GM21390 (cell line): ENCODE measurements at regions not wholly inside any gene's neighbourhood (a gene's known extent, or its start where the extent isn't known, plus 50 kb on each side); places are given as distances from the start of the nearest gene placed in this dataset.

ENCODE experiments used
- ATAC-seq: cut with Tn5 transposase; IDR thresholded peaks from one replicate; pipeline ENCODE4 v1.9.1; 2021; ENCODE audit not compliant: unreplicated experiment

- ATAC-seq: no peak
Measured at GRCh38 chr4:185921583-185922555, 109.9 kb upstream of the SORBS2 start.

GRCh38 chr4:185924458-185925044, 112.6 kb upstream of the SORBS2 start:
- ATAC-seq: no peak

DNA sequence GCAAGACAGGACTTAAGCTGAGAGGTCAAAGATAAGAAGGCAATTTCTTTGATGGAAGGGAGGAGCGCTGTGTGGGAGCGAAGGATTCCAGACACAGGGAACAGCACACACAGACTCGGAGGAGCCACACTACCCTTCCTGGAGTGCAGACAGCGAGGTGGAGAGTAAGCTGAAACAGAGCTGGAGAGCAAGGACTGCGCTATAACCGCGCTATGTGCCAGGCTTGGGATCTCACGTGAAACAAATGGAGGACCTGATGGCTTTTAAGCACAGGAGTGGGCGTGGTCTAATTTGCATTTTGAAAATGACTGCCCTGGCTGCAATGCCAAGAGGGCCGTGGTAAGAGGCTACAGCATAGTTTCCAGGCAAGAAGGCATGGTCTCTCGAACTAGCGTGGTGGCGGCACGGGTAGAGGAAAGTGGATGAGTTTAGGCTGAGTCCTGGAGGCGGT, 113.9 kb upstream of the SORBS2 start:
- no peak for ATAC-seq

DNA sequence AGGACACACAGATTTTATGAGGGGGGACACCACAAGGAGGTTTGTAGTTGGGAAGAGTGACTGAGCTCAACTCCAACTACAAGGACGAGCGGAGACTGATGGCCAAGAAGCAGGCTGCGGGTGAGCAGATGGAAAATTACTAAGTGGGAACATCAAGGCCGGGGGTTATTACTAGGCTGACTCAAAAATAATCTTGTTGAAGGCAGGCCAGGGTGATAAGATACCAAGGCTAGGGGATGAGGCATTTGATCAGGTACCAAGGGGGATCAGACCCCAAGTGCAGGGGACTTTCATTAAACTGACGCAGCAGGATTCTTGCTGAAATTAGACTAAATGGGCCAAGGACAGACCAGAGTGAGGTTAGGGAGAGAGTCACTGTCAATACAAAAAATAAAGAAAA, 119.4 kb upstream of the SORBS2 start:
- no peak for ATAC-seq

DNA sequence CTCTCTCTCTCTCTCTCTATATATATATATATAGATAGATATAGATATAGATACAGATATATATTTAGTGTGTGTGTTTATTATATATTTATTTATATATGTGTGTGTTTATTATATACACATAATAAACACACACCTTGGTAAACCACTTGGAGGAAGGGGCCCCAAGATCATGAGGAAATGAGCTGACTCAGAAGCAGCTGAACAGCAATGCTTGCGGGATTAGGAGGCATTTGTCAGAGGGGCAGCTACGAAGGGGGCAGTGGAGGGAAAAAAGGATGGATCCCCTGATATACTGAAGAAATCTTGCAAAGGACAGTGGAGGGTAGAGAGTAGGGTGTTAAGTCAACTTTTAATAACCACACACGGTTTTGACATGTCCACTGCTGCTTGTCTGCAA, 120.0 kb upstream of the SORBS2 start:
- no peak for ATAC-seq

- ATAC-seq: no peak
Measured at GRCh38 chr4:185932491-185932890, 120.5 kb upstream of the SORBS2 start.

DNA sequence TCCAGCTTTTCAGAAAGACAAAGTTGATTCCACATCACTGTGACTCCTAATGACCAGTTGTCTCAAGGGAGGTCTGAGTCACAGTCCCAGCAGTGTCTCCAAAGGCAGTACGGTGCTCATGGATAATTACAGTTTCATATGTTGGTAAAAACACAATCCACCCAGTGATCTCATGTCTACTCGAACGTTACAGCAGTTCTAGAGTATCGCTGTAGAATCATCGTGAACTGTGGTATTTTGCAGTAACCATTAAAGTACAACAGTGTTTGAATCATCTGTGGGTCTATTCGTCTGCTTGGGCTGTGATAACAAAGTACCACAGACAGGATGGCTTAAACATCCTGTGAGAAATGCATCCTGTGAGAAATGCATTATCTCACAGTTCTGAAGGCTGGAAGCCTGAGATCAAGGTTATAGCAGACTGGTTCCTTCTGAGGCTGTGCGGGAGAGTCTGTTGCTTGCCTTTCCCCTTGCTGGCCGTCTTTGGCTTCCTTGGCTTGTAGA, 121.1 kb upstream of the SORBS2 start:
- ATAC-seq: no peak

DNA sequence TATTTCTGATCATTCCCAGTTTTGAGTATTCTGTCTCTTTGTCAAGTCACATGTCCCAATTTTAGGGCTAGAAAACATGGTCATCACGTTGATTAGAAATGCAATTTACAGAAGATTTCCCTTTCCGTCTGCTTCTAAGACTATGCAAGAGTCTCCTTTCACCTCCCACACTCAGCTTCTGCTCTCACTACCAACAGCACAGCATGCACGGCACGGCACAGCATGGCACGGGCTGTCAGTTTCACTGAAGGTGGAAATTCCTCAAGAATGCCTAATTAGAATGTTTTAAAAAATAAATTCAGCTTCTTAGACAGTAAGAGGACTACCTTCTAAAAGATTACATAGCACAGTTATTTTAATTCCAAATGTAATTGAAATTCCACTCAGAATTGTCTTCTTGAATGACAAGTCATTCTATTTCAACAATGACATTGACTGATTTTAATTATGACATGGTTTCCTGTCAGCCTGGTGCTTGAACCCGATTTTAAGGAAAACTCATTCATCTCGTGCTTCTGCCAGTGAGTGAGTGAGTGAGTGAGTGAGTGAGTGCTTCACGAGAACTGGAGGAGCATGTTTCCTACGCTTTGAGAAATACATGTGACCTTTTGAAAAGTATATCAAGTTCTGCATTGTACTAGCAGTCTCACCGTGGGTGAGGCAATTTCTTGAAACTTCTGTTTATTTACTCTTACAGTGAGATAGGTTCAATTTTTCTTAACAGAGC, 124.8 kb upstream of the SORBS2 start:
- no peak for ATAC-seq

GRCh38 chr4:185938654-185939053, 126.7 kb upstream of the SORBS2 start:
- no peak for ATAC-seq

DNA sequence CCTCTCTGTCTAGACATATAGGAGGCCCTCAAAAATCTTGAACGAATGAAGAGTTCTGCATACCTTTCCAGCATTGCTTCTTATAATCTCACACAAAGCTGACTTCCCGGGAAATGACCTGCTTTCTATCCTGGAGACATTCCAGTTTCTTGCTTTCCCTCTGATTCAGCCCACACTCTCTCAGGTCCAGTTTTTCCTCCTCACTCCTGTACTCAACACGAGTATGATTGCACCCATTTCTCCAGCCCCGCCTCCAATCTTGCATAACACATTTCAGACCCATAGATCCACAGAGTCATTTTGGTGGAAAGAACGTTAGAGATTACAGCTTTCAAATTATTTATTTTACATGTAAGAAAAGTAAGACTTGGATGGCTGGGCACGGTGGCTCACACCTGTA, 127.5 kb upstream of the TLR3 start:
- ATAC-seq: no peak

- no peak for ATAC-seq
Measured at GRCh38 chr4:185945252-185945651, 123.7 kb upstream of the TLR3 start.

DNA sequence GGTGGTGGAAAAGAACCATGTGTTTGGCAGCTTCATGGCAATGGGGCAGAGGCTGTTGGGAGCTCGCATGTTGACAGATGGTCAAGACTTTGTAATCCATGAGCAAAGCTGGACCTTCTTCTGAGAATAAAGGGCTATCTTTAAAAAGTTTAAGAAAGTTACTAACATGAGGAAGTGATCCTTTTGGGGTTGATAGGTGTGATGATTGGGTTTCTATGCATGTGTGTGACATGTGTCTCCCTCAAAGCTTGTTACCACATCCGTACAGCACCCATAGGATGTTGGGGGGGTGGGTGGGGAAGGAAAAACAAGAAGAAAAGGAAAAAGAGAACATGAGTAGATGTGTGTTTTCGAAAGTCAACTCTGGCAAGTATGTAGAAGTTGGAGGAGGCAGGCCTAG, 123.0 kb upstream of the TLR3 start:
- no peak for ATAC-seq

GRCh38 chr4:185950891-185951290, 118.1 kb upstream of the TLR3 start:
- no peak for ATAC-seq

DNA sequence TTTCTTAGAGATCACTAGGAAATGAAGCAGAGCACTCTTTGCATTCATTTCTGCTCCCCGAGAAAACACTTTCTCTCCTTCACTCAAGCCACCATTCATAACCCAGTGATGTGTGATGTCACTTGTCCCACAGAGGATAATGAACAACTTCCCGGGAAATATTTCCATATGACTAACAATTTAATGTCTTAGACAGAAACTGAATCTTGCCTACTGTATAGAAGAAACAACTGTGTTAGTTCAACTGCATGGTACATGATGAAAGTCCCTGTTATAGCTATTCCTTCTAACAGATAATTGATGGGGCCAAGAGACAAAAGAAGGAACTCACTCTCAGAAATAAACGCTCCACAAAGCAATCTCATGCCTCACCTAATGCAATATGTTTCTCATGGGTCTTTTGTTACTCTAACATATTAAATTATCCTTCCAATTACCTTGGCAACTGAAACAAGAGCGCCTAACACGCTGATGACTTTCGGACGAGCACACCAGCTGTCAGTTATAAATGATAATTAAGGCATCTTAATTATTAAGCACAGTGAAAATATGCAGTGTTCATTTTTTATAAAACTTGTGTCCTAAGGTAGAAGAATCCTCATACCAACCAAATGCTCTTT, 113.7 kb upstream of the TLR3 start:
- ATAC-seq: no peak

DNA sequence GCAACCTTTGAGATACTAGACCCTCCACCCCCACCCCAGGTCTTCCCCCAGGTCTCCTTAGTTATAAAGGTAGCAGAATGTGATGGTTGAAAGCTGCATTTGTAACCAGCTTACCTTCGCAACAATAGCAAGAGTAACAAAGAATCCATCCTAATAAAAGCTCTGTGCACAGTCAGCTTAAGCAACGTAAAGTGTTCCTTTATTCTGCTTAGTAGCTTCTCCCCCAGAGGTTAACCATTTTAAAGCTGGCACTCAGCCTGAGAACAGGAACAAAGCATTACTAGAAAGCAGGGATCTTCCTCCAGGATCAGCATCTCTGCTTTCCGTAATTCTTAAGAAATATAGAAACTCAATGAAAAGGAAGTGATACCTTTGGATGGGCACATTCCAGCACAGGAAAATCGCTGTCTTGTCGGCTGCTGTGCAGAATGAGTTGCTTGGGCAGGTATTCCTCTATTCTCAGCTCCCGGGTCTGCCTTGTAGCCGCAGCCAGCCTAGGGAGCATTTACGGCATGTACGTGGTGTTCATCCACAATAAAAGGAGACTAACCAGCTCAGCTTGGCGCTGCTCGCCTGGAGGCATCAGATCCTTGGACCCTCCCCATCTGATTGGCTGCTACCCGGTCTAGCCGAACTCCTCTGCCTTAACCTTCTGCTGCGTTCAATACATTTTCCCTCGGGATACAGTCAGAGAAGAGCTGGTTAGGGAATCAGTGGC, 113.0 kb upstream of the TLR3 start:
- no peak for ATAC-seq

- no peak for ATAC-seq
Measured at GRCh38 chr4:185956544-185956940, 112.4 kb upstream of the TLR3 start.

- no peak for ATAC-seq
Measured at GRCh38 chr4:185958094-185958747, 110.7 kb upstream of the TLR3 start.

GRCh38 chr4:185965426-185966384, 103.3 kb upstream of the TLR3 start:
- ATAC-seq: peak; percentile 86

- ATAC-seq: no peak
Measured at GRCh38 chr4:185966549-185966948, 102.4 kb upstream of the TLR3 start.
